Neural progenitor cell (in vitro differentiated cells): ENCODE measurements at regions not wholly inside any gene's neighbourhood (a gene's known extent, or its start where the extent isn't known, plus 50 kb on each side); places are given as distances from the start of the nearest gene placed in this dataset.
"Not testable (repeated sequence)": the region's sequence is repeated elsewhere in the genome, so short reads cannot be mapped to it uniquely, and the experiment has no call there.

Source experiments
- DNase-seq: peaks from one replicate; pipeline ENCODE4 v3.0.0-alpha.2; 2016; ENCODE audit warnings: low spot score
- H2AFZ ChIP-seq: fragments of 200-600 bp; sonication (generic); replicated peaks from 2 replicates; pipeline ENCODE4 v1.6.1; 2016; ENCODE audit warnings: antibody characterized with exemption
- H3F3A ChIP-seq: fragments of 200-600 bp; sonication (generic); 2 replicates; pipeline ENCODE4 v1.6.1; 2016; ENCODE audit warnings: antibody characterized with exemption, low read depth
- H3K27ac ChIP-seq: fragments of 200-600 bp; sonication (generic); 2 replicates; pipeline ENCODE4 v1.5.1; 2016; ENCODE audit warnings: mild to moderate bottlenecking
- H3K27me3 ChIP-seq: fragments of 200-600 bp; sonication (generic); 2 replicates; pipeline ENCODE4 v1.6.1; 2016; ENCODE audit warnings: mild to moderate bottlenecking, moderate library complexity
- H3K36me3 ChIP-seq: fragments of 200-600 bp; sonication (generic); 2 replicates; pipeline ENCODE4 v1.5.1; 2016
- H3K4me1 ChIP-seq: fragments of 200-600 bp; sonication (generic); 2 replicates; pipeline ENCODE4 v1.6.1; 2016; ENCODE audit warnings: mixed run types
- H3K4me2 ChIP-seq: fragments of 200-600 bp; sonication (generic); 2 replicates; pipeline ENCODE4 v1.6.1; 2016
- H3K4me3 ChIP-seq: fragments of 200-600 bp; sonication (generic); 2 replicates; pipeline ENCODE4 v1.5.1; 2016
- H3K79me2 ChIP-seq: fragments of 200-600 bp; sonication (generic); 2 replicates; pipeline ENCODE4 v1.6.1; 2016; ENCODE audit warnings: low read depth
- H3K9ac ChIP-seq: fragments of 200-600 bp; sonication (generic); 2 replicates; pipeline ENCODE4 v1.6.1; 2016
- H3K9me3 ChIP-seq: fragments of 200-600 bp; sonication (generic); 2 replicates; pipeline ENCODE4 v1.5.1; 2016; ENCODE audit warnings: low read depth
- H4K20me1 ChIP-seq: fragments of 200-600 bp; sonication (generic); 2 replicates; pipeline ENCODE4 v1.6.1; 2016; ENCODE audit warnings: low read depth
- H3K27ac Mint-ChIP-seq: 3 replicates; pipeline ENCODE4 v1.8.0; 2021; ENCODE audit warnings: mixed read lengths
- H3K27me3 Mint-ChIP-seq: 2 replicates; pipeline ENCODE4 v1.8.0; 2022; ENCODE audit warnings: low read depth, mild to moderate bottlenecking, inconsistent platforms, moderate library complexity, mixed read lengths; ENCODE audit not compliant: insufficient read depth
- H3K36me3 Mint-ChIP-seq: 3 replicates; pipeline ENCODE4 v1.8.0; 2021; ENCODE audit warnings: mixed read lengths
- H3K4me1 Mint-ChIP-seq: 3 replicates; pipeline ENCODE4 v1.8.0; 2021; ENCODE audit warnings: mixed read lengths
- H3K4me3 Mint-ChIP-seq: 3 replicates; pipeline ENCODE4 v1.8.0; 2021; ENCODE audit warnings: mild to moderate bottlenecking, moderate library complexity, mixed read lengths
- H3K9me3 Mint-ChIP-seq: 3 replicates; pipeline ENCODE4 v1.8.0; 2020; ENCODE audit warnings: mixed read lengths
- CTCF ChIP-seq: fragments of 200-600 bp; sonication (generic); IDR thresholded peaks from 2 replicates; pipeline ENCODE4 v1.5.1; 2017; ENCODE audit warnings: antibody characterized with exemption, mild to moderate bottlenecking
- EZH2 ChIP-seq: fragments of 200-600 bp; sonication (generic); IDR thresholded peaks from 2 replicates; pipeline ENCODE4 v1.6.1; 2017; ENCODE audit warnings: antibody characterized with exemption, mild to moderate bottlenecking, moderate library complexity
- EZH2phosphoT487 ChIP-seq: fragments of 200-600 bp; sonication (generic); IDR thresholded peaks from 2 replicates; pipeline ENCODE4 v1.6.1; 2017; ENCODE audit warnings: antibody characterized with exemption

- no peak for DNase-seq
- no peaks in the 10 kb centered on the region for H3K36me3 Mint-ChIP-seq
- H3K4me1 Mint-ChIP-seq = peaks cover 20% of the 10 kb centered on the region
- Histone ChIP-seq H3K4me2 (no peak overlapping the region), H3K9ac (no peak overlapping the region), H3F3A (no peaks in the 10 kb centered on the region), H3K4me1 (peaks cover 4% of the 10 kb centered on the region), H3K4me3 (no peak overlapping the region), H3K9me3 (no peaks in the 10 kb centered on the region), H4K20me1 (no peaks in the 10 kb centered on the region), H2AFZ (no peak overlapping the region), H3K27me3 (no peaks in the 10 kb centered on the region), H3K79me2 (no peaks in the 10 kb centered on the region), H3K27ac (no peak overlapping the region), H3K36me3 (no peaks in the 10 kb centered on the region)
- H3K9me3 Mint-ChIP-seq = no peaks in the 10 kb centered on the region
- no peak overlapping the region for H3K27ac Mint-ChIP-seq
- no peak overlapping the region for H3K4me3 Mint-ChIP-seq
- TF ChIP-seq EZH2 = no peak
- TF ChIP-seq CTCF = no peak
- no peak for TF ChIP-seq EZH2phosphoT487
- H3K27me3 Mint-ChIP-seq = no peaks in the 10 kb centered on the region
Observed at GRCh38 chr5:162806195-162806594, 631.2 kb upstream of the CCNG1 start.

GRCh38 chr5:162811071-162811470 lies 626.3 kb upstream of the CCNG1 start:
- no peak for DNase-seq
- Histone ChIP-seq H3F3A (no peaks in the 10 kb centered on the region), H3K27me3 (no peaks in the 10 kb centered on the region), H3K4me2 (no peak overlapping the region), H3K9me3 (no peaks in the 10 kb centered on the region), H3K79me2 (no peaks in the 10 kb centered on the region), H3K36me3 (no peaks in the 10 kb centered on the region), H3K4me1 (peaks cover 4% of the 10 kb centered on the region), H4K20me1 (no peaks in the 10 kb centered on the region), H3K4me3 (no peak overlapping the region), H2AFZ (no peak overlapping the region), H3K27ac (no peak overlapping the region), H3K9ac (no peak overlapping the region)
- Mint-ChIP-seq H3K36me3 (no peaks in the 10 kb centered on the region), H3K9me3 (no peaks in the 10 kb centered on the region), H3K27me3 (no peaks in the 10 kb centered on the region), H3K4me1 (peaks cover 16% of the 10 kb centered on the region), H3K4me3 (no peak overlapping the region), H3K27ac (no peak overlapping the region)
- no peak for TF ChIP-seq CTCF
- TF ChIP-seq EZH2 = no peak
- no peak for TF ChIP-seq EZH2phosphoT487

GRCh38 chr5:162816816-162817215 lies 620.6 kb upstream of the CCNG1 start:
- H3K9me3 ChIP-seq = no peaks in the 10 kb centered on the region
- no peak overlapping the region for H3K4me3 ChIP-seq
- no peak overlapping the region for H3K4me2 ChIP-seq
- H3K79me2 ChIP-seq = no peaks in the 10 kb centered on the region
- TF ChIP-seq EZH2 = no peak
- no peak for TF ChIP-seq CTCF
- TF ChIP-seq EZH2phosphoT487 = no peak
- H3K4me1 ChIP-seq = no peaks in the 10 kb centered on the region
- H3K4me1 Mint-ChIP-seq = no peaks in the 10 kb centered on the region
- no peak for DNase-seq
- H3F3A ChIP-seq = no peaks in the 10 kb centered on the region
- H3K27me3 Mint-ChIP-seq = no peaks in the 10 kb centered on the region
- no peak overlapping the region for H3K9ac ChIP-seq
- no peaks in the 10 kb centered on the region for H3K36me3 ChIP-seq
- H3K36me3 Mint-ChIP-seq = no peaks in the 10 kb centered on the region
- no peaks in the 10 kb centered on the region for H4K20me1 ChIP-seq
- H2AFZ ChIP-seq = peak overlapping the region; percentile 79
- no peaks in the 10 kb centered on the region for H3K9me3 Mint-ChIP-seq
- no peak overlapping the region for H3K27ac Mint-ChIP-seq
- no peaks in the 10 kb centered on the region for H3K27me3 ChIP-seq
- H3K4me3 Mint-ChIP-seq = no peak overlapping the region
- H3K27ac ChIP-seq = no peak overlapping the region

GRCh38 chr5:162817364-162817763 lies 620.0 kb upstream of the CCNG1 start:
- Mint-ChIP-seq H3K27me3 (no peaks in the 10 kb centered on the region), H3K4me1 (no peaks in the 10 kb centered on the region), H3K9me3 (no peaks in the 10 kb centered on the region), H3K27ac (no peak overlapping the region), H3K4me3 (no peak overlapping the region), H3K36me3 (no peaks in the 10 kb centered on the region)
- Histone ChIP-seq H3K4me2 (no peak overlapping the region), H3K36me3 (no peaks in the 10 kb centered on the region), H3F3A (no peaks in the 10 kb centered on the region), H3K9me3 (no peaks in the 10 kb centered on the region), H3K4me1 (no peaks in the 10 kb centered on the region), H3K9ac (no peak overlapping the region), H3K27ac (no peak overlapping the region), H3K4me3 (no peak overlapping the region), H3K79me2 (no peaks in the 10 kb centered on the region), H4K20me1 (no peaks in the 10 kb centered on the region), H3K27me3 (no peaks in the 10 kb centered on the region), H2AFZ (peak overlapping the region; percentile 79)
- TF ChIP-seq EZH2 = no peak
- no peak for TF ChIP-seq EZH2phosphoT487
- peak; percentile 31 for TF ChIP-seq CTCF
- peak; percentile 29 for DNase-seq

- H3F3A ChIP-seq, DNase-seq, H3K79me2 ChIP-seq, H3K4me1 Mint-ChIP-seq, H3K9ac ChIP-seq, H3K27ac ChIP-seq, H3K4me1 ChIP-seq, H4K20me1 ChIP-seq, H3K9me3 Mint-ChIP-seq, H3K36me3 Mint-ChIP-seq, H3K27me3 ChIP-seq, H3K4me3 Mint-ChIP-seq, H3K27ac Mint-ChIP-seq, H3K4me3 ChIP-seq, H3K9me3 ChIP-seq, H3K4me2 ChIP-seq, H3K27me3 Mint-ChIP-seq, H3K36me3 ChIP-seq, H2AFZ ChIP-seq: not testable (repeated sequence)
Observed at GRCh38 chr5:162821664-162822063, 615.7 kb upstream of the CCNG1 start.
